HCT116 (cell line): ENCODE measurements at regions not wholly inside any gene's neighbourhood (a gene's known extent, or its start where the extent isn't known, plus 50 kb on each side); places are given as distances from the start of the nearest gene placed in this dataset.

Source experiments
- ATAC-seq: fragments of 200-7000 bp; cut with Tn5 transposase; 2 replicates; pipeline ENCODE4 v1.9.1; 2020; ENCODE audit warnings: mild to moderate bottlenecking, moderate library complexity
- BruUV-seq: library from RNA; stranded (reverse); fragments of 400-500 nt; replicated peaks from 2 replicates; lab custom pipeline; 2021; lab: Mats Ljungman, UMichigan
- CTCF ChIA-PET: fragments of 300-600 bp; sonication (Branson Sonifier 250); formaldehyde crosslinking; loops from one replicate; lab custom pipeline; 2021; ENCODE audit warnings: antibody characterized with exemption; lab: Charles Lee
- POLR2A ChIA-PET: fragments of 300-600, 350-600 bp; sonication (Branson Sonifier 250); formaldehyde crosslinking; loops from one replicate; lab custom pipeline; 2021; ENCODE audit warnings: antibody characterized with exemption; lab: Charles Lee
- RAD21 ChIA-PET, 2 experiments: fragments of 300-600 bp; sonication (Branson Sonifier 250); formaldehyde crosslinking; loops; one replicate each; lab custom pipeline; 2023; ENCODE audit warnings: low total read pairs in 2 of 2; ENCODE audit not compliant: uncharacterized antibody in 2 of 2, unreplicated experiment in 2 of 2, low non-redundant PET in 1 of 2; lab: Charles Lee
- DNase-seq: peaks from one replicate; pipeline ENCODE4 v3.0.0-alpha.2; 2010; ENCODE audit warnings: low read depth, low spot score
- H2AFZ ChIP-seq: fragments of 200-600 bp; shearing (Covaris generic), sonication (generic); 2 replicates; pipeline ENCODE4 v1.6.1; 2017; ENCODE audit warnings: low read depth, mixed run types, mixed read lengths, antibody characterized with exemption, low read length; ENCODE audit not compliant: poor library complexity, severe bottlenecking
- H3K27ac ChIP-seq: 2 replicates; pipeline ENCODE4 v1.5.1; 2012; ENCODE audit warnings: low read depth, low read length
- H3K27me3 ChIP-seq: fragments of 200-600 bp; sonication (generic); 2 replicates; pipeline ENCODE4 v1.6.1; 2016; ENCODE audit warnings: mixed run types, low read length, mixed read lengths; ENCODE audit not compliant: insufficient read depth
- H3K36me3 ChIP-seq, 2 experiments: fragments of 200-500 bp in 1 of 2; fragments of 200-600 bp in 1 of 2; sonication (Bioruptor generic) in 1 of 2; sonication (generic) in 1 of 2; 2 replicates each; pipeline versions ENCODE4 v1.5.1 to v1.6.1; 2014 to 2016; ENCODE audit warnings: low read length in 2 of 2, inconsistent platforms in 1 of 2, mixed read lengths in 1 of 2, mixed run types in 1 of 2; ENCODE audit not compliant: insufficient read depth in 2 of 2, control insufficient read depth in 1 of 2
- H3K4me1 ChIP-seq, 2 experiments: fragments of 200-600 bp in 1 of 2; sonication (generic) in 1 of 2; 2 replicates each; pipeline versions ENCODE4 v1.5.1 to v1.6.1; 2012 to 2017; ENCODE audit warnings: low read length in 2 of 2, inconsistent platforms in 1 of 2, mild to moderate bottlenecking in 1 of 2, mixed read lengths in 1 of 2, mixed run types in 1 of 2, moderate library complexity in 1 of 2; ENCODE audit not compliant: insufficient read depth in 2 of 2, control insufficient read depth in 1 of 2
- H3K4me2 ChIP-seq: fragments of 200-600 bp; sonication (generic); 2 replicates; pipeline ENCODE4 v1.6.1; 2017; ENCODE audit warnings: mixed run types, low read length, mixed read lengths
- H3K4me3 ChIP-seq, 2 experiments: fragments of 200-600 bp in 1 of 2; sonication (generic) in 1 of 2; replicated peaks in 1 of 2; 2 replicates each; pipeline ENCODE4 v1.5.1; 2011 to 2016; ENCODE audit warnings: low read length in 2 of 2, control low read depth in 1 of 2, low read depth in 1 of 2, mild to moderate bottlenecking in 1 of 2, mixed read lengths in 1 of 2, mixed run types in 1 of 2
- H3K79me2 ChIP-seq: fragments of 200-600 bp; sonication (generic); 2 replicates; pipeline ENCODE4 v1.6.1; 2017; ENCODE audit warnings: mild to moderate bottlenecking, mixed run types, low read length, moderate library complexity, mixed read lengths; ENCODE audit not compliant: insufficient read depth
- H3K9ac ChIP-seq: fragments of 200-600 bp; sonication (generic); 2 replicates; pipeline ENCODE4 v1.6.1; 2016; ENCODE audit warnings: low read length, mixed read lengths
- H3K9me2 ChIP-seq: fragments of 200-600 bp; sonication (generic), shearing (Covaris generic); 2 replicates; pipeline ENCODE4 v1.6.1; 2017; ENCODE audit warnings: mixed run types, mild to moderate bottlenecking, moderate library complexity; ENCODE audit not compliant: insufficient read depth
- H3K9me3 ChIP-seq, 2 experiments: fragments of 200-500 bp in 1 of 2; fragments of 200-600 bp in 1 of 2; sonication (Bioruptor generic) in 1 of 2; sonication (generic) in 1 of 2; 2 replicates each; pipeline ENCODE4 v1.6.1; 2014 to 2017; ENCODE audit warnings: low read length in 2 of 2, mixed read lengths in 2 of 2, inconsistent platforms in 1 of 2, low read depth in 1 of 2, mild to moderate bottlenecking in 1 of 2, mixed run types in 1 of 2, moderate library complexity in 1 of 2; ENCODE audit not compliant: control insufficient read depth in 1 of 2, insufficient read depth in 1 of 2
- H4K20me1 ChIP-seq: fragments of 200-600 bp; sonication (generic), shearing (Covaris generic); 2 replicates; pipeline ENCODE4 v1.6.1; 2017; ENCODE audit warnings: mixed run types, mild to moderate bottlenecking, moderate library complexity; ENCODE audit not compliant: insufficient read depth
- CBX3 ChIP-seq: IDR thresholded peaks from 2 replicates; pipeline ENCODE4 v1.6.1; 2012; ENCODE audit warnings: low read depth
- CTCF ChIP-seq, 3 experiments: fragments of 200-600 bp in 1 of 3; sonication (generic) in 1 of 3; IDR thresholded peaks in 2 of 3; conservative IDR thresholded peaks in 1 of 3; 2 replicates each; pipeline ENCODE4 v1.5.1; 2012 to 2017; ENCODE audit warnings: low read depth in 2 of 3, low read length in 2 of 3, antibody characterized with exemption in 1 of 3, borderline replicate concordance in 1 of 3, control low read depth in 1 of 3, mild to moderate bottlenecking in 1 of 3, mixed read lengths in 1 of 3, mixed run types in 1 of 3, moderate library complexity in 1 of 3; ENCODE audit not compliant: insufficient read depth in 1 of 3
- EGR1 ChIP-seq: IDR thresholded peaks from 2 replicates; pipeline ENCODE4 v1.6.1; 2012; ENCODE audit warnings: low read depth
- EZH2 ChIP-seq: fragments of 200-600 bp; sonication (generic); IDR thresholded peaks from 2 replicates; pipeline ENCODE4 v1.6.1; 2017; ENCODE audit warnings: antibody characterized with exemption, mixed run types
- EZH2phosphoT487 ChIP-seq: fragments of 200-600 bp; IDR thresholded peaks from 2 replicates; pipeline ENCODE4 v1.6.1; 2018; ENCODE audit warnings: antibody characterized with exemption, borderline replicate concordance
- JUND ChIP-seq: IDR thresholded peaks from 2 replicates; pipeline ENCODE4 v1.6.1; 2012
- POLR2AphosphoS5 ChIP-seq: IDR thresholded peaks from 2 replicates; pipeline ENCODE4 v1.6.1; 2011; ENCODE audit warnings: mild to moderate bottlenecking, low read depth, low read length, moderate library complexity
- RAD21 ChIP-seq: IDR thresholded peaks from 2 replicates; pipeline ENCODE4 v1.6.1; 2012; ENCODE audit warnings: low read depth, mild to moderate bottlenecking
- REST ChIP-seq: IDR thresholded peaks from 2 replicates; pipeline ENCODE4 v1.6.1; 2012; ENCODE audit warnings: low read depth
- SIN3A ChIP-seq: IDR thresholded peaks from 2 replicates; pipeline ENCODE4 v1.6.1; 2012; ENCODE audit warnings: low read depth
- SRF ChIP-seq: IDR thresholded peaks from 2 replicates; pipeline ENCODE4 v1.6.1; 2012; ENCODE audit warnings: low read depth
- TCF7L2 ChIP-seq: IDR thresholded peaks from 2 replicates; pipeline ENCODE4 v1.7.0; 2011; ENCODE audit warnings: borderline replicate concordance, inconsistent platforms; ENCODE audit not compliant: insufficient read depth, insufficient read length; ENCODE audit errors: extremely low read depth
- ZFX ChIP-seq: fragments of 450-650 bp; IDR thresholded peaks from 2 replicates; pipeline ENCODE4 v1.6.1; 2017
- ZNF274 ChIP-seq: fragments of 200-500 bp; sonication (Bioruptor generic); IDR thresholded peaks from 2 replicates; pipeline ENCODE4 v1.6.1; 2014; ENCODE audit warnings: mild to moderate bottlenecking, low read depth, low read length, inconsistent platforms
- intact Hi-C: fragments of 100-400 bp; cut with micrococcal nuclease; formaldehyde crosslinking; loops from 2 replicates; pipeline ENCODE4 v1.10.0; 2022

DNA sequence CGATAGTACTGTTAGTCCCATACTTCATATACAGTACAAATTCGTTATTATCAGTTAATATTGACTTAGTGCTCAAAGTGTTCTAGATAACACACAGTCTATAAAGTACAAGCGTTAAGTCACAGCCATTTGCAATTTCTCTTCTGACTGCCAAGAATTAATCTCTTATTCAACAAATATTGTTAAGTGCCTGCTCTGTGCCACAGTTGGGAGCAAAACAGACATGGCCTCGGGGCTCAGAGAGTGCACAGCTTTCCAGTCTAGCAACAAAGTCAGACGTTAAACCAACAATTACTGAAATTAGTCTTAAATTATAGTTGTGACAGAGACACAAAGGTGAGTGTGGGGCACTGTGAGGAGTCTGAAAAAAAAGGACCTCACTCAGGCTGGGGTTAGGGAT, 113.0 kb upstream of the DPP6 start:
- CTCF ChIA-PET = no interaction called here
- TF ChIP-seq SRF (no peak), ZNF274 (no peak), CBX3 (no peak), ZFX (no peak), RAD21 (no peak), EZH2phosphoT487 (no peak), TCF7L2 (no peak), REST (no peak), CTCF (IDR thresholded peaks at IDR 0.05 in 2 of 3, conservative IDR thresholded peaks at IDR 0.05 in 1 of 3; ENCODE audit: borderline replicate concordance in 1 of 3, insufficient read depth in 1 of 3, low read depth in 2 of 3, low read length in 2 of 3) (no peak), JUND (no peak), EZH2 (no peak), SIN3A (no peak), EGR1 (no peak), POLR2AphosphoS5 (no peak)
- TF ChIP-seq, all 23 proteins: peak for 0
- H2AFZ ChIP-seq = no peak overlapping the region
- H3K4me2 ChIP-seq = no peak overlapping the region
- no peak overlapping the region for H3K9ac ChIP-seq
- no peaks in the 10 kb centered on the region for H3K36me3 ChIP-seq
- no peak overlapping the region for H3K27ac ChIP-seq
- H3K4me3 ChIP-seq = no peak overlapping the region
- intact Hi-C loops = no loop called here
- H3K27me3 ChIP-seq = no peaks in the 10 kb centered on the region
- H3K9me2 ChIP-seq = no peaks in the 10 kb centered on the region
- ChIA-PET POLR2A (no interaction called here), RAD21 (no interaction called here)
- peaks cover 0 to 3% of the 10 kb centered on the region in 2 experiments; a peak in 2 of 4 replicates for H3K9me3 ChIP-seq
- no peaks in the 10 kb centered on the region for H4K20me1 ChIP-seq
- no peaks in the 10 kb centered on the region for H3K4me1 ChIP-seq
- no peaks in the 10 kb centered on the region for H3K79me2 ChIP-seq
- DNase-seq (no peak), ATAC-seq (no peak)
- no TSS peak for BruUV-seq
